GM19397 (cell line): ENCODE measurements at regions not wholly inside any gene's neighbourhood (a gene's known extent, or its start where the extent isn't known, plus 50 kb on each side); places are given as distances from the start of the nearest gene placed in this dataset.
"Not testable (repeated sequence)": the region's sequence is repeated elsewhere in the genome, so short reads cannot be mapped to it uniquely, and the experiment has no call there.

Source experiments
- ATAC-seq: cut with Tn5 transposase; IDR thresholded peaks from one replicate; pipeline ENCODE4 v1.9.1; 2021; ENCODE audit warnings: mild to moderate bottlenecking, moderate library complexity; ENCODE audit not compliant: unreplicated experiment

- ATAC-seq: not testable (repeated sequence)
These were observed 473.3 kb downstream of the SPATA31A6 start for GRCh38 chr9:42656789-42657188.

DNA sequence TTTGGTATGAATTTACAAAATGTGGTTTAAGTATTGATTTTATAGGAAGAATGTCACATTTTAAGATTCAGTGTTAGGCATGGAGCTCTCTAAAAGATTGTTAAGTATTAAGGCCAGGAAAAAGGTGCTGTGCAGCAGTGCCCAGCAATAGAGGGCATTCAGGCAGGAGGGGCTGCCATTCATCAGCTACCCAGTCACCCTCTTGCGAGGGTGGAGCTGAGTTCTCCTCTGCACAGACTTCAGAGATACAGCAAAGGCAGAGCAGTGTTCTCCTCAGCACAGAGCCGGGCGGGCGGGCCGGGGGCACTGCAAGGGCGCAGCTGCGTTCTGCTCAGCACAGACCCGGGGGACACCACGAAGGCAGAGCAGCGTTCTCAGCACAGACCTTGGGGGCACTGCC lies 474.0 kb downstream of the SPATA31A6 start:
- not testable (repeated sequence) for ATAC-seq

DNA sequence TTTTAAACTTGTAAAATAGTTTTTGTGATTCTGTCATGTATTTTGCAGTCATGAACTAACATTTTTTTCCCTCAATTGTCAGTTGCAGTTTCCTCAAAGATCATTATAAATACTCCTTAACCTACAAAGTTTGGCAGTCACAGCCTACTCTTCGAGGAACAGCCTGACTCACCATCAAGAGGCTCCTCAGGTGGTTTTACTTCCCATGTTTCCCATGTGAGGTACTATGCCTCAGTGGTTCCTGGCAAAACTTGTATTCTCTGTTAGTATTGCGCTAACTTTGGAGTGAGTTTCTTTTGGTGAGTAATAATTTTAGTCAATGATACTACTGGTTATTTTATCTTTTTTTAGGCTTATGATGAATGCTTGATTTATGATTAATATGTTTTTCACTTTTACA lies 513.7 kb downstream of the SPATA31A6 start:
- not testable (repeated sequence) for ATAC-seq

- not testable (repeated sequence) for ATAC-seq
These were observed 519.4 kb downstream of the SPATA31A6 start for GRCh38 chr9:42702890-42703289.

DNA sequence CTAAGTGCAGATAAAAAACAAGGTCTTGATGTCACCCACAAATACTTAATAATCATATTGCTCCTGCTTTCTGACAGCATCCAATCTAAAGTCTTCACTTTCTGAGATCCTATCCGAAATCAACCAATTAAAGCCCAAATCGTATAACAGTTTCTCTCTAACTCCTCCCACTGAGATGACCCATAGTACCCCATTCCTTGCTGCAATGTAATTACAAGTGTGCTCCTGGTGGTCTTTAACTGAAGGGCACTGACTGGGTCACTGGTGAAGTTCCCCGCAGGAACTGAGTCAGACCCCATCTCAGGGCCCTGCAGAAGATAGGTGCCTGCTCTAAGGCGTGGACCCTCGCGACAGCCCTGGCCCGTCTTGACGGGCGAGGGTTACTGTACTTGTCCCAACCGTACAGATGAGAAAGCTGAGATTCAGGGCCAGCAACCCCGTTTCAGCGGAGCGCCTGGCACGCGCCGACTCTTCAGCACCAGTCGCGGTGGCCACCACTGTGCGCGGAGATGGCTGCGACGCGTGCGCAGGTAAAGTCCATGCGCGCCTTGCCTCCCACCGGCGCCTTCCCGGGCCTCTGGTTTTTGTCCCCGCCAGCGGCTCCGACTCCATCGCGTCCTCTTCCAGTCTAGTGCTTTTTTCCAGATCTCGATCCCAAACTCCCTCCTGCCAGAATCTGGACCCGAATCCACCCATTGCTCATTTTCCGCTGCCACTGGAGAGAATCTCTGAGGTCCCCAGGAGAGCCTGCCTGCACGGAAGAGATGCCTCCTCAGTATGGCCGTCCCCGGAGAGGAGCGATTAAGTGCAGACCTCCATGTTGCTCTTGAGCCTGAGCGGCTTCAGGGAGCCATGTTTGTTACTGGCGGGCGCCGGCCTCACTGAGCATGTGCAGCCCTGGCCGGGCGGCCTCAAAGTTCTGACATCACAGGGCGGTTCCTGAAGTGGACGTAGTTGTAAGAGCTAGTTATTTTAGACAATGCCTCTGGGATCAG lies 541.7 kb downstream of the SPATA31A6 start:
- not testable (repeated sequence) for ATAC-seq

DNA sequence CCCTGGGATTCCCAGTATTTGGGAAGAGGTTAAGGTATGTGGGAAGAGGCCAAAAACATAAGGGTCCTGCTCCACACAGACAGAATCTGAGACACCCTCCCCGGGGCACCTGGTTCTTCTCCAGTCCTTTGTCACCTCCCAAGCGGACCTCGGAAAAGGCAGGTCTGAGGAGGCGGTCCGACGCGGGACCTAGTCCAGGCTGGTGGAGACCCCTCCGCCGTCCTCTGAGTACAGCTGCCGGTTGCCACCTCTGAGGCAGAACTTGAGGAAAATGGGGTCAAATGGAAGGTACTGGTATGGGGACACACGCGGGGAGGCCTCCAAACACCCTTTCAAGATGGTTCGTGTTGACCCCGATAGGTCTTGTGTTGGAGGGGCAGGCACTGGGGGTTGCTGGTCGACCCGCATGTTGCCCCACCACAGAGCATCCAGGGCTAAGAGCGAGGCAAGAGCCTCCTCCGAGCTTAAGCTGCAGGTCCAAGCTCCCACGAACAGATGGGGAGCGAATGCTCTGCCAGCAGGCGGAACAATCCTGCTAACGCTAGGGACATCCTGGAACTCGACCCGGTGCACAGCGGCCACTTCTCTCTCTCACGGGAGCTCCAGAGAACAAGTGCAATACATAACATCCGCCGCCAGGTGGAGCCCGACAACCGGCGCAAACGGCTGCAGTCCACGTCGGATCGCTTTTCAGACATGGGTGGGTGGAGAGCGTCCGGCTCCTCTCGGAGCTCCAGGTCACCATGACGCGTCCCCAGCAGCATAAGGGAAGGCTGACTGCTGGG lies 559.8 kb downstream of the SPATA31A6 start:
- ATAC-seq: peak; percentile 75

DNA sequence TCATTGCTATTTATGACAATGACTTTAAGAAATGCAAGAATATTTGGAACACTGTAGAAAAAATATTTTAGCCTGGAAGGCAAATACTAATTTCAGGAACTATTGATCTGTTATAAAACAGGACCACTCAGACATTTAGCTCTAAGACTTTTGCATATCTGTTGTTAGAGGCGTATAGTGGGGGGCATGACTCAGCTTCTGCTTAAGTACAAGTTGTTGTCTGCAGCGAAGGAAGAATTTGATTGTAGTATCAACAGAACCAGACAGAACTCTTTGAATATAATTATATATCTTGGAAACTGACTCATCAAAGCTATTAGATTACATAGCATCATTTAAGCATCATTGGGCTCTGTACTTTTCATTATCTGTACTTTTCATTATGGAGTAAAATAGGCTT lies 573.8 kb downstream of the SPATA31A6 start:
- ATAC-seq: not testable (repeated sequence)

DNA sequence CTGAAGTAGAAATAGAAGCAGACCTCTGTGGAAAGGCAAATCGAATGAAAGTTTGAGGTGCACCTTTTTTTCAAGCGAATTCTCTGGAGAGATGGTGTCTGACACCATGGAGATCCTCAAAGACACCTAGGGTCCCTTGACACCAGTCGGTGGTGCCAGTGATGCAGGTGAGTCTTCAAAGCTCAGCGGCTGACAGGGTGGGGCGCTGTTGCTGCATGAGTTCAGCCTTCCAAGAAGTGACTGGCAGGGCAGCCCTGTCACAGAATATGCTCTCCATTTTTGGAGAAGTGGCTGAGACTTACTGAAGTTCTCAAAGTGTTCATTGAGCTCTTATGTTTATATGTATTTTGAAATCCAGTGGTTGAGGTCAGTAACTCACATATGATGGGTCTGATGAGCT lies 575.9 kb downstream of the SPATA31A6 start:
- not testable (repeated sequence) for ATAC-seq

DNA sequence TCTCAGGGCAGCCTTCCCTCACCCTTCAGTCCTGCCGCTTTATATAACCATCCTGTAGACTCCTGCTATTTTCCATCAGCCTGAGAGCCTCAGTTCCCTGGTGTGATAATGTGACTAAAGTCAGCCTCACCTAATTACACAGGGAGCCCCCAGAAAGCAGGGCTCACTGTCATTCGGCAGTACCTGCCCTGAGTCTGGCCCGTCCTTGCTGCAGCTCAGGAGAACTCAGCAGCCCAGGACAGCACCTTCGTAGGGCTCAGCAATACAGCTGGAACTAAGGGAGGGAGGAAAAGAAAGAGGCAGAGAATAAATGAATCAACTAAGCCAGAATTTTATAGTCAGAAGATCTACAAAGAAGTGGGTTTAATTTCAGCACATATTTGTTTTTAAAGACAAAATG lies 598.7 kb downstream of the SPATA31A6 start:
- not testable (repeated sequence) for ATAC-seq

DNA sequence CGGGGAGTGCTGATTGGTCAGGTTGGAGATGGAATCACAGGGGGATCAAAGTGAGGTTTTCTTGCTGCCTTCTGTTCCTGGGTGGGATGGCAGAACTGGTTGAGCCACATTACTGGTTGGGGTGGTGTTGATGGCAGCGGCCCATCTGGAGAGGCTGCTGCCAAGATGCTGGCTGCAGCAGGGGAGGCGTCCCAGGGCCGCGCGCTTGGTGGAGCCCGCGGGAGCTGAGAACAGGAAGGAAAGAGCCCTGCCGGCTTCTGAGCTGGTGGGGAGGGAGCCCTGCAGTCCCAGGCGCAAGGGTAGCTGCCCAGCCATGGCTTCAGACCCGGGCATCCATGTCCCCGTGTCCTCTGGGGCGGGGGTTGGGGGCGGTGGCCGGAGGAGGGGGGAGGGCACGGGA lies 609.3 kb downstream of the SPATA31A6 start:
- ATAC-seq: not testable (repeated sequence)

GRCh38 chr9:42798571-42798970 lies 615.1 kb downstream of the SPATA31A6 start:
- ATAC-seq: not testable (repeated sequence)

- not testable (repeated sequence) for ATAC-seq
These were observed 619.3 kb downstream of the SPATA31A6 start for GRCh38 chr9:42802716-42803115.

DNA sequence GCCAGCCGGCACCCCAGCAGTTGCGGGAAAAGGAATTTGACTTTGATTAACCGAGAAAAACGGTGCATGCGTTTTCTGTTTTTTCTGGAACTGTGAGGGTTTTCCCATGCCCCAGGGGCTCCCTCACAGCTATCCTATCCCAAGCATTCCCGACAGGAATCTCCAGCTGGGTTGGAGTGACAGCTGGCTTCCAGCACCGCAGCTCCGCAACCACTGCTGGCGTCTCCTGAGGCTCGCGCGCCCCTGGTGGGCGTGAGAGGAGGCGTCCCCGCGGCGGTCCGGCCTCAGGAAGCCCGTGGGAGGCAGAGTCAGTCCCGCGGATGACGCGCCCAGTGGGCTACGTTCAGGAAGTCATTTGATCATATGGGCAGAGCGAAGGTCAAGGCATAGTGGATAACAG lies 623.2 kb downstream of the SPATA31A6 start:
- not testable (repeated sequence) for ATAC-seq

- not testable (repeated sequence) for ATAC-seq
These were observed 638.0 kb downstream of the SPATA31A6 start for GRCh38 chr9:42821468-42821867.

DNA sequence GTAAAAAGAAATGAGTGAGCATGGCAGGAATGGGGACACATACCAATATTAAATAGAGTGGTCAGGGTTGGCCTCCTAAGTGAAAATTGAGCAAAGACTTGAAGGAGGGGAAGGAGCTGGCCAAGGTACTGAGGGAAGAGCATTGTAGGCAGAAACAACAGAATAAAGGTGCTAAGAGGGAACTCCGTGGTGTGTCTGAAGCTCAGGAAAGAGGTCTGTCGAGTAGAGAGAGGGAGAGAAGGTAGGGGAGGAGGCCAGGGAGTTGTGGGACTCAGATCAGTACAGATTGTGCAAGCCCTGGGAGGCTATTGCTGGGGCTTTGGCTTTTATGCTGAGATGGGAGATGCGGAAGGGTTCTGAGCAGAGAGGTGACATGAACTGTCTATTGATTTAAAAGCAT lies 664.7 kb downstream of the SPATA31A6 start:
- ATAC-seq: not testable (repeated sequence)

GRCh38 chr9:42850896-42851693 lies 667.6 kb downstream of the SPATA31A6 start:
- ATAC-seq: not testable (repeated sequence)

DNA sequence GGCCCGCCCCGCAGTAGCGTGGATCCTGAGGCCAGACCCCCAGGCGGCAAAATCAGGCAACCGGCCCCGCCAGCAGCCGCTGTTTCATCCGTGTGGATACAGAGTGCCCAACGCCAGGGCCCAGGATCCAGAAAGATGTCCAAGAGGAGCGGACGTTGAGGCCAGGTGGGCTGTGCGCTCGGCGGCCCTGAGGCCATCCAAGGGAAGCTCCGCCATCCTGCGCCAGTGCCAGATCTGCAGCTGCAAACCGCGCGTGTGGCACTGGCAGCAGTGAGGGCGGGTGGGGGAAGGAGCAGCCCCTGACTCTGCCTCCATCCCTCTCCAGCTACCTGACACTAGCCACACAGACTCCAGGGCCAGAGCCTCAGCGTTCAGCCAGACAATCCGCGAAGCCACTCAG lies 668.2 kb downstream of the SPATA31A6 start:
- ATAC-seq: peak; percentile 12

DNA sequence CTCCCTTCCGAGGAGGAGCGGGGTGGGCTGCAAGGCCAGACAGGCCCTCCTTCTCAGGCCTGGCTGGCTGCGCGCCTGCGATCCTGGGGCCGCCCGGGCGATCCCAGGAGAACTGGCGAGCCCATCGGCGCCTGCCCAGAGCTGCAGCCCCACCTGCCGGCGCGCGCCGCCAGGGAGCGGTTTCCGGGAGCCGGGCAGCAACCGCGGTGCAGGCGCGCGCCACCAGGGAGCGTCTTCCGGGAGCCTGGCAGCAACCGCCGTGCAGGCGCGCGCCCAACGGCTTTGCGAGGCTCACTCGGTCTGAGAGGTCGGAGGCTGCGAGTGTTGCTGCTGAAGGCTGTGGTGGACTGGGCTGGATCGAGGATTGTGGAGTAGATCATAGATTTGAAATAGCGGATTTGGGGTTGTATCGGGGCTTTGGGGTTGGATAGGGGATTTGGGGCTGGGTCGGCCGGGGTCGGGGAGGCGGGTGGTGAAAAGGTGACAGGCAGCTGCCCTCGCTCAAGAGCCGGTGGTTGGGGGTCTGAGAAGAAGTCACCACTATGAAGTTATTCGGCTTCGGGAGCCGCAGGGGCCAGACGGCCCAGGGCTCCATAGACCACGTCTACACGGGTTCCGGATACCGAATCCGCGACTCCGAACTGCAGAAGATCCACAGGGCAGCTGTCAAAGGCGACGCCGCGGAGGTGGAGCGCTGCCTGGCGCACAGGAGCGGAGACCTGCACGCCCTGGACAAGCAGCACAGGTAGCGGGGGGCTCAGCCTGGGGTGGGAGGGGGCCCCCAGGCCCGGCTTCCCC lies 668.9 kb downstream of the SPATA31A6 start:
- ATAC-seq: peak; percentile 100

DNA sequence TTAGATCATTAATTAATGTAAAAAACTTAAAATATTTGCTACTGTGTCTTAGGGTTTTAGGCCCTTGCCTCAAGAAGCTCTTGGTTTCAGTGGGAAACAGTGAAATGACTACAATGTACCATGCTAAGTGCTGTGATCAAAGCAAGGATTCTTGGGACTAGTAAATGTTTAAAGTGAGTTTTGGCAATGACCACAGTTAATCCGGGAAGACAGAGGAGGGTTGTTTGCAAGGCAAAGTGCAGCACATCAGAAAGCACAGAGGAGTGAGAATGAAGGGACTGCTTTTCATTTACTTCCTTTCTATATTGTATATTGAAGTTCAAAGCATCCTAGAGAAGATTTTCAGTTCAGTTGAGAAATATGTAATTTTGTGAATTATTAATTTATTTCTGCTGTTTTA lies 676.7 kb downstream of the SPATA31A6 start:
- not testable (repeated sequence) for ATAC-seq

GRCh38 chr9:42862465-42862864 lies 679.0 kb downstream of the SPATA31A6 start:
- ATAC-seq: not testable (repeated sequence)
